ENCODE measurements at regions not wholly inside any gene's neighbourhood (a gene's known extent, or its start where the extent isn't known, plus 50 kb on each side); places are given as distances from the start of the nearest gene placed in this dataset.
"Not testable (repeated sequence)": the region's sequence is repeated elsewhere in the genome, so short reads cannot be mapped to it uniquely, and the experiment has no call there.

DNA sequence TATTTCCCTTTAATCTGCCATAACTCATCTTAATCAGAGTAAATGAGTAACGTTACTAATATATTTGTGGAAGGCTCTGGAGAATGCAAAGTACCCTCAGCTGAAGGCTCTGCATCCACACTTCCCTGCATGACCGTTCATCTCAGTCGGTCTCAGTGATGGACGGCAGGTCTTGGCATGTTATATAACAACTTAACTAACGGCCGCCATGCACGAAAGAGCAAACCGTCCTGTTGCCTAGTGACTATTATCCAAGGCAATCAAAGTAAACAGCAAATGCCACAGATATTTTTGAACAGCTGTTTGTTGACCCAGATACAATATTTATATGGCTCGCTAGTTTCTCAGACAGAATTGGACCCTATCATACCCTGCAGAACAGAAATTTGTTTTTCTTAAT, 194.9 kb upstream of the SMLR1 start:
- Histone ChIP-seq H3K9ac (ENCODE audit: low read depth, low read length) (no peak overlapping the region), H3K36me3 (ENCODE audit: insufficient read depth, low read length) (no peaks in the 10 kb centered on the region), H3K9me3 (ENCODE audit: insufficient read depth, low read depth, low read length) (no peaks in the 10 kb centered on the region), H3K4me3 (ENCODE audit: low read length) (no peak overlapping the region), H3K27ac (ENCODE audit: low read depth, low read length) (no peak overlapping the region), H3K4me1 (ENCODE audit: insufficient read depth, low read length) (peaks cover 14% of the 10 kb centered on the region), H3K27me3 (ENCODE audit: insufficient read depth, low read length) (peaks cover 8% of the 10 kb centered on the region; the same call in 1 of the 2 replicates)
- WGBS: 92% methylated on average over 9 of the region's 9 CpGs

DNA sequence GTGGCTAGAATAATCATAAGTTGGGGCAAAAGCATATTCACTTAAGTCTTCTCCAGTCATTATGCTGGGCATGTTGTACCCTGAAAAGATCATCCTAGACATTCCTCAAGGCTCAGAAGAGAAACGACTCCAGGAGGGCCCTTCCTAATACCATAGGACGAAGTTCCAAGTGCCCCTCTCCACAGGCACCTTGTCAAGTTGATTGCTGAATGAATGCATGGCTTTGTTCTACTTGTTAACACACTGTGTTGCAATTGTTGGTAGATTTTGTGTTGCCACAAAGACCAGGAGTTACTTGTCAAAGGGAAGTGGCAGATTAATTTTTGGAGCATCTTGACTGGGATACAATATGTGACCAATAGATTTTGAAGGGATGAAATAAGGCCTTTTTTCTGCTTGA, 194.3 kb upstream of the SMLR1 start:
- Histone ChIP-seq H3K36me3 (ENCODE audit: insufficient read depth, low read length) (no peaks in the 10 kb centered on the region), H3K4me3 (ENCODE audit: low read length) (no peak overlapping the region), H3K27ac (ENCODE audit: low read depth, low read length) (no peak overlapping the region), H3K27me3 (ENCODE audit: insufficient read depth, low read length) (peaks cover 8% of the 10 kb centered on the region; the same call in 1 of the 2 replicates), H3K9me3 (ENCODE audit: insufficient read depth, low read depth, low read length) (no peaks in the 10 kb centered on the region), H3K9ac (ENCODE audit: low read depth, low read length) (no peak overlapping the region), H3K4me1 (ENCODE audit: insufficient read depth, low read length) (peaks cover 14% of the 10 kb centered on the region)
- 27% methylated on average over 2 of the region's 2 CpGs for WGBS

DNA sequence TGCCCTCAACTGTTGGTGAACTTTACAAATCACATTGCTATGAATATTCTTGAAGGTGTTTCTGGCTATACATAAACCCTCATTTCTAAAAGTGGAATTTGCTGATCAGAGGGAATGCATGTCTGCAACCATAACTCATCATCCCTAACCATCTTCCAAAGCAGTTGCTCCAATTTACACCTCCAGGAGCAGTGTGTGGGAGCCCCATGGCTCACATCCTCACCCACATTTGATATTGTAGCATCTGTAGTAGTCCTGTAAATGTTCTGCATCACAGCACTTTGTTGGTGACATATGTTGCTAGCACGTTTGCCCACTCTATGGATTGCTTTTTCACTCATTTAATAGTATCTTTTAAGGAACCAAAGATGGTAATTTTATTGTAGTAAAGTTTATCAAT, 183.8 kb upstream of the SMLR1 start:
- Histone ChIP-seq H3K9ac (ENCODE audit: low read depth, low read length) (no peak overlapping the region), H3K27me3 (ENCODE audit: insufficient read depth, low read length) (no peaks in the 10 kb centered on the region), H3K9me3 (ENCODE audit: insufficient read depth, low read depth, low read length) (peaks cover 9% of the 10 kb centered on the region), H3K27ac (ENCODE audit: low read depth, low read length) (no peak overlapping the region), H3K36me3 (ENCODE audit: insufficient read depth, low read length) (no peaks in the 10 kb centered on the region), H3K4me3 (ENCODE audit: low read length) (no peak overlapping the region), H3K4me1 (ENCODE audit: insufficient read depth, low read length) (no peaks in the 10 kb centered on the region)
- no CpG with 5 or more reads among the region's 1 CpG for WGBS

DNA sequence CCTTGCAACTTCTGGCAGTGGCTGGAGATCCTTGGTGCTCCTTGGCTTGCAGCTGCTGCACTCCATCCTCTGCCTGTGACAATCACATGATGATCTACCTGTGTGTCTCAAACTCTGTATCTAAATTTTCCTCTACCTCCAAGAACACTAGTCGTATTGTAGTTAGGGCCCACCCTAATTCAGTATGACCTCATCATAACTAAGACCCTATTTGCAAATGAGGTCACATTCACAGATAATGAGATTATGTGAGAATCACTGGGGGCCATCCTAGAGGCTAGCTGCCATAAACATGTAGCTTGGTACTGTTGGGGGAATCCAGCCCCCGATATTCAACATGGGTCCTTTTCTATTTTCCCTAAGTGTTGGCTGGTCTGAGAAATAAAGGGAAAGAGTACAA, 183.0 kb upstream of the SMLR1 start:
- 91% methylated on average over 2 of the region's 2 CpGs for WGBS
- no peak overlapping the region for H3K4me3 ChIP-seq (ENCODE audit: low read length)
- no peaks in the 10 kb centered on the region for H3K36me3 ChIP-seq (ENCODE audit: insufficient read depth, low read length)

DNA sequence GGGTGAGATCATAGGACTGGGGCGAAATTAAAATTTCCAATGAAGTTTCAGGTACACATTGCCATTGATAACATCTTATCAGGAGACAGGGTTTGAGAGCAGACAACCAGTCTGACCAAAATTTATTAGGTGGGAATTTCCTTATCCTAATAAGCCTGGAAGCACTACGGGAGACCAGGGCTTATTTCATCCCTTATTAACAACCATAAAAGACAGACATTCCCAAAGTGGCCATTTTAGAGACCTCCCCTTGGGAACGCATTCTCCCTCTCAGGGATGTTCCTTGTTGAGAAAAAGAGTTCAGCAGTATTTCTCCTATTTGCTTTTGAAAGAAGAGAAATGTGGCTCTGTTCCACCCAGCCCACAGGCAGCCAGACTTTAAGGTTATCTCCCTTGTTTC, 182.4 kb upstream of the SMLR1 start:
- not testable (repeated sequence) for H3K36me3 ChIP-seq (ENCODE audit: insufficient read depth, low read length); H3K9me3 ChIP-seq (ENCODE audit: insufficient read depth, low read depth, low read length); H3K27me3 ChIP-seq (ENCODE audit: insufficient read depth, low read length); H3K4me1 ChIP-seq (ENCODE audit: insufficient read depth, low read length); H3K4me3 ChIP-seq (ENCODE audit: low read length); H3K27ac ChIP-seq (ENCODE audit: low read depth, low read length); H3K9ac ChIP-seq (ENCODE audit: low read depth, low read length)
- WGBS: 95% methylated on average over 3 of the region's 3 CpGs

More for the DNA sequence above, 183.0 kb upstream of the SMLR1 start:
- Histone ChIP-seq H3K27ac (ENCODE audit: low read depth, low read length) (no peak overlapping the region), H3K27me3 (ENCODE audit: insufficient read depth, low read length) (no peaks in the 10 kb centered on the region), H3K4me1 (ENCODE audit: insufficient read depth, low read length) (no peaks in the 10 kb centered on the region), H3K9ac (ENCODE audit: low read depth, low read length) (no peak overlapping the region), H3K9me3 (ENCODE audit: insufficient read depth, low read depth, low read length) (peaks cover 9% of the 10 kb centered on the region)

DNA sequence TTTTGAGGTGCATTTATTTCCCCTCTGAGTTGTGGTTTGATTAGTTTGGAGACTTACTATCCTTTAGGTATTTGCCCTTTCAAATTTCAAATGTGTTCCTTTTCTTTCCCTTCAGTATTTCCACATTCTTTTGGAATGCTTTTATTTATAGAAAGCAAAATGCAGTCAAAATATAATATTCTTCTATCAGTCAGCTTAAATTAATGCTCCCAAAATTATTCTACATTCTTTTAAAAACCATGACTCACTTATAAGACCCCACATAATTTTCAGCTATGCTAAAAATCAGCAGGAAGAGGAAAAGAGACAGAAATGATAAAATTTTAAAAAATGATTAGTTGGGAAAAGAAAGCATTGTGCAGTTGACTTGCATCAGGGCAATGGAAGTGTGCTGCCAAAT, 180.0 kb upstream of the SMLR1 start:
- H3K9me3 ChIP-seq (ENCODE audit: insufficient read depth, low read depth, low read length): peaks cover 9% of the 10 kb centered on the region
- H3K27ac ChIP-seq (ENCODE audit: low read depth, low read length): no peak overlapping the region
- no peaks in the 10 kb centered on the region for H3K36me3 ChIP-seq (ENCODE audit: insufficient read depth, low read length)
- no peak overlapping the region for H3K4me3 ChIP-seq (ENCODE audit: low read length)
- H3K27me3 ChIP-seq (ENCODE audit: insufficient read depth, low read length): no peaks in the 10 kb centered on the region
- H3K4me1 ChIP-seq (ENCODE audit: insufficient read depth, low read length): no peaks in the 10 kb centered on the region
- H3K9ac ChIP-seq (ENCODE audit: low read depth, low read length): no peak overlapping the region

DNA sequence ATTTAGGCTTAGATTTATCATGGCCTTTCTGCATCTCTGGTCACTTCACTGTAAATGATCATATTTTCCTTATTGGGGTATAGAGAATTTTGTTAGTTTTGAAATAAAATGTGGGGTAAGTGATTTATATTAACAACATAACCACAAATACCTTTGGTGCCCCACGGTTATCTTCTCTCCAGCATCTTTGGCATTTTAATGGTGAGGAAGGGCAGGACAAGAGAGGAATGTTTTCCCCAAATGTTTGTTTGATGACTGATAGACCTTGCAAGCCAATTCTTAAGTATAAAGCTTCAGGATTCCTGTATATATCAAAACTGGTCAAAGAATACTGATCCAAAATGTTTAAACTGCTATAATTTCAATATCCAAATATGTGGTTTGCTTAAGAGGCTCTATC, 171.6 kb upstream of the SMLR1 start:
- H3K27me3 ChIP-seq (ENCODE audit: insufficient read depth, low read length): no peaks in the 10 kb centered on the region
- H3K4me3 ChIP-seq (ENCODE audit: low read length): no peak overlapping the region
- H3K9me3 ChIP-seq (ENCODE audit: insufficient read depth, low read depth, low read length): no peaks in the 10 kb centered on the region
- WGBS: 75% methylated on average over 1 of the region's 1 CpG
- H3K4me1 ChIP-seq (ENCODE audit: insufficient read depth, low read length): no peaks in the 10 kb centered on the region
- no peaks in the 10 kb centered on the region for H3K36me3 ChIP-seq (ENCODE audit: insufficient read depth, low read length)
- no peak overlapping the region for H3K27ac ChIP-seq (ENCODE audit: low read depth, low read length)
- no peak overlapping the region for H3K9ac ChIP-seq (ENCODE audit: low read depth, low read length)

DNA sequence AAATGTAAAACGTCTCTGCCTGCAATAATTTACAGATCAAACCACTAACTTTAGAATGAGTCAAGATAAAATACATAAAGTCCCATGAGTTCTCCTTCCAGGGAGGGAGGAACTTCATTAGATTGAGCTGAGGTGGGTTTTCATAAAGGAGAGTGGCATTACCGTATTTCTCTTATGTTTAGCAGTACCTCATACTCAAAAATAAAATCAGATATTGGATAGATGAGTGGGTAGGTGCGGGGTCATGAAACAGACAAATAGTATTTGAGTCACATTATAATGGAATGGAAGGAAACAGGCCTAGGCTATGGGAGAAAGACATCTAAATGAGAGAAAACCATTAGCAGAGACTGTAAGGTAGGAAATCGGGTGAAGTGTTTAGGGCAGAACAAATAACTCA, 166.1 kb upstream of the SMLR1 start:
- 88% methylated on average over 3 of the region's 4 CpGs for WGBS
- Histone ChIP-seq H3K4me3 (ENCODE audit: low read length) (no peak overlapping the region), H3K4me1 (ENCODE audit: insufficient read depth, low read length) (no peaks in the 10 kb centered on the region), H3K9ac (ENCODE audit: low read depth, low read length) (no peak overlapping the region), H3K36me3 (ENCODE audit: insufficient read depth, low read length) (no peaks in the 10 kb centered on the region), H3K27me3 (ENCODE audit: insufficient read depth, low read length) (no peaks in the 10 kb centered on the region), H3K9me3 (ENCODE audit: insufficient read depth, low read depth, low read length) (no peaks in the 10 kb centered on the region), H3K27ac (ENCODE audit: low read depth, low read length) (no peak overlapping the region)

DNA sequence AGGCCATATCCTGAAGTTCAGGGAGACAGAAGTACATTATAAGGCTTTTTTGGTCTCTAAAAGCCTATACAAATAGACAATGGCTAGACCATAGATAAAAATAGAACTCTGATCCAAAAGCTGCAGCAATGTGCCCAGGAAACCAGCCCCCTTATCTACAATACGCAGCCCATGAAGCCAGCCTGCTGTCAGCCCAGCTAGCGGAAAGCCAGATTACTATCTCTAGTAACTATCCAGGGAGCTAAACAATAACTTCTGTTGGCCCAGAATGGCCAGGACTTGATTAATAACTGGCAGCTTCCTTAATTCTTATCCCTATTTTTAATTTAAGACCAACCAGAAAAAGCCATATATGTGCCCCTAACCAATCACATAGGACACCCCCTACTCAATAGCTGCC, 160.4 kb upstream of the SMLR1 start:
- Histone ChIP-seq H3K4me3 (ENCODE audit: low read length) (no peak overlapping the region), H3K4me1 (ENCODE audit: insufficient read depth, low read length) (no peaks in the 10 kb centered on the region), H3K9ac (ENCODE audit: low read depth, low read length) (no peak overlapping the region), H3K36me3 (ENCODE audit: insufficient read depth, low read length) (no peaks in the 10 kb centered on the region), H3K27ac (ENCODE audit: low read depth, low read length) (no peak overlapping the region), H3K27me3 (ENCODE audit: insufficient read depth, low read length) (no peaks in the 10 kb centered on the region), H3K9me3 (ENCODE audit: insufficient read depth, low read depth, low read length) (no peaks in the 10 kb centered on the region)
- WGBS: 96% methylated on average over 2 of the region's 2 CpGs

DNA sequence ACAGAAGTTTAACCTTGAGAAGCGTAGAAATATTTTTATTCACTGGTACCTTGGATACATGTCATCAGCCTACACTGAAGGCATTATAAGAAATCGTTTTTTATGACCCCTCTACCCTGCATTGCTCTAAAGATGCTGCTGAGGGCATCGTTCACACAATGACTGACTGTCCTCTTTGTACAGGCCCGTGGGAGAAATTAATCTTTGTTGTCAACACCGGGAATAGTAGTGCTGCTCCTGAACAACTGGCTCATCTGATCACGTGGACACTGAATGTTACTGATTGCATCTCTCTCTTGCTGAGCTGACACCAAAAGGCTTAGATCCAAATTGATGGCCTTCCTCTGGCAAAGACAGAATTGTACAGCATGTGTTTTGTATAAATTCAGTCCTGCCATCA, 157.1 kb upstream of the SMLR1 start:
- Histone ChIP-seq H3K27ac (ENCODE audit: low read depth, low read length) (no peak overlapping the region), H3K9me3 (ENCODE audit: insufficient read depth, low read depth, low read length) (no peaks in the 10 kb centered on the region)
- WGBS: 92% methylated on average over 6 of the region's 6 CpGs

DNA sequence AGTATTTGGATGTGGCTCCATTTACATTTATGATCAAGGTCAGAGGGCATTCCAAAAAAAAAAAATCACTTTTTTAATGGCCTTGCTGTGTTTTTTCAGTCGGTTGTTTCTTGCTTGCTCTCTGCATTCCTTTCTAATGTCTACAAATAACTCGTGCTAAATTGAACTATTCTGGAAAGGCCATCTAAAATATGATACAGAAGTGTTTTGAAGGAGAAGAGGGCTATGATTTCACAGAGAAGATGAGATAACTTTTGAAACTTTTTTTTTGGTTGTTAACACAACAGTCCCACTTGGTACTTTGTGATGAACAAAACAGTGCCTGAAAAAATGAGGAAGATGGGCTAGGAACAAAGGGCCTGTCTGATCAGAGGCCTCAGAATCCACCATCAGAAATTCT, 156.1 kb upstream of the SMLR1 start:
- Histone ChIP-seq H3K9ac (ENCODE audit: low read depth, low read length) (no peak overlapping the region), H3K36me3 (ENCODE audit: insufficient read depth, low read length) (no peaks in the 10 kb centered on the region), H3K4me1 (ENCODE audit: insufficient read depth, low read length) (peaks cover 6% of the 10 kb centered on the region; the same call in 1 of the 2 replicates), H3K9me3 (ENCODE audit: insufficient read depth, low read depth, low read length) (no peaks in the 10 kb centered on the region), H3K27me3 (ENCODE audit: insufficient read depth, low read length) (no peaks in the 10 kb centered on the region), H3K27ac (ENCODE audit: low read depth, low read length) (no peak overlapping the region), H3K4me3 (ENCODE audit: low read length) (no peak overlapping the region)
- 91% methylated on average over 2 of the region's 2 CpGs for WGBS

More for the DNA sequence above, 157.1 kb upstream of the SMLR1 start:
- Histone ChIP-seq H3K9ac (ENCODE audit: low read depth, low read length) (no peak overlapping the region), H3K4me3 (ENCODE audit: low read length) (no peak overlapping the region), H3K36me3 (ENCODE audit: insufficient read depth, low read length) (no peaks in the 10 kb centered on the region), H3K4me1 (ENCODE audit: insufficient read depth, low read length) (peaks cover 6% of the 10 kb centered on the region; the same call in 1 of the 2 replicates), H3K27me3 (ENCODE audit: insufficient read depth, low read length) (no peaks in the 10 kb centered on the region)

DNA sequence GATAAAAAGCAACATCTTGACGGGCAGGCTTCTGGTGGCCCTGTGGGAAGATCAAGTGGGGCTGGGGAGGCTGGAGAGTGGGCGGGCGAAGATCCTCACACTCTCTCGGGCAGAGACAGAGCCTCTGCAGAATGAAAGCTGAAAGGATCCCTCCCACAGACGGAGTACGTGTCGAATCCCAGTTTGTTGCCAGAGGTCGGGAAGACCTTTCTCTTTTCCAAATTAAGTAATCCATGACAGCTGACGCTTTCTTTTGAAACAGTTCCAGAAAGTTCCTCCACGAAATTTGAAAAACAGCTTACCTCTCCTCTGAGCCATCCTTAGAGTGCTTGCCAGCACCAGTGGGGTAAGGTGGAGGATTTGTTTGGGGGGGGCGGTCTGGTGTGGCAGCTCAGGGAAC, 155.6 kb upstream of the SMLR1 start:
- Histone ChIP-seq H3K4me1 (ENCODE audit: insufficient read depth, low read length) (peaks cover 6% of the 10 kb centered on the region; the same call in 1 of the 2 replicates), H3K9me3 (ENCODE audit: insufficient read depth, low read depth, low read length) (no peaks in the 10 kb centered on the region), H3K27ac (ENCODE audit: low read depth, low read length) (no peak overlapping the region), H3K9ac (ENCODE audit: low read depth, low read length) (no peak overlapping the region), H3K36me3 (ENCODE audit: insufficient read depth, low read length) (no peaks in the 10 kb centered on the region), H3K4me3 (ENCODE audit: low read length) (no peak overlapping the region), H3K27me3 (ENCODE audit: insufficient read depth, low read length) (no peaks in the 10 kb centered on the region)
- 77% methylated on average over 10 of the region's 11 CpGs for WGBS

All from HUES64 (cell line).